SU-DHL-6 (cell line): ENCODE measurements at regions not wholly inside any gene's neighbourhood (a gene's known extent, or its start where the extent isn't known, plus 50 kb on each side); places are given as distances from the start of the nearest gene placed in this dataset.

Experiments used
- CTCF ChIP-seq: fragments of 200-600 bp; sonication (generic); IDR thresholded peaks from one replicate; pipeline ENCODE4 v1.5.1; 2017; ENCODE audit warnings: antibody characterized with exemption, mild to moderate bottlenecking, low read length, moderate library complexity; ENCODE audit not compliant: insufficient read depth, poor library complexity, severe bottlenecking
- EZH2phosphoT487 ChIP-seq: fragments of 200-600 bp; sonication (generic), shearing (Covaris generic); conservative IDR thresholded peaks from 2 replicates; pipeline ENCODE4 v1.6.1; 2018; ENCODE audit warnings: mild to moderate bottlenecking, antibody characterized with exemption, low read length, moderate library complexity, mixed read lengths

GRCh38 chr4:35559559-35560365, 684.6 kb downstream of the ARAP2 start:
- TF ChIP-seq CTCF (no peak), EZH2phosphoT487 (no peak)
